SK-N-SH treated with all-trans-retinoic acid at 6 μM for 48 hours (cell line): ENCODE measurements at regions not wholly inside any gene's neighbourhood (a gene's known extent, or its start where the extent isn't known, plus 50 kb on each side); places are given as distances from the start of the nearest gene placed in this dataset.

ENCODE experiments used
- ATAC-seq: fragments of 200-7000 bp; cut with Tn5 transposase; 3 replicates; pipeline ENCODE4 v1.9.1; 2020; ENCODE audit warnings: mild to moderate bottlenecking, moderate library complexity
- ARNTL ChIP-seq: fragments of 450-650 bp; formaldehyde crosslinking; IDR thresholded peaks from 2 replicates; pipeline ENCODE4 v1.5.0; 2020; ENCODE audit warnings: low read depth, mild to moderate bottlenecking, moderate library complexity, borderline replicate concordance
- BACH2 ChIP-seq: fragments of 250-450 bp; sonication (Bioruptor Pico); IDR thresholded peaks from 2 replicates; pipeline ENCODE4 v1.9.0; 2021; ENCODE audit warnings: mild to moderate bottlenecking, borderline replicate concordance
- CSDC2 ChIP-seq: fragments of 250-450 bp; sonication (Bioruptor Pico); IDR thresholded peaks from 2 replicates; pipeline ENCODE4 v1.5.0; 2020; ENCODE audit warnings: mild to moderate bottlenecking, moderate library complexity
- CSRNP3 ChIP-seq: fragments of 250-450 bp; sonication (Bioruptor Pico); IDR thresholded peaks from 2 replicates; pipeline ENCODE4 v1.5.1; 2021; ENCODE audit warnings: mild to moderate bottlenecking, moderate library complexity
- ESRRG ChIP-seq: fragments of 250-450 bp; sonication (Bioruptor Pico); IDR thresholded peaks from 2 replicates; pipeline ENCODE4 v1.6.1; 2021; ENCODE audit warnings: mild to moderate bottlenecking
- GLIS3 ChIP-seq: fragments of 250-450 bp; sonication (Bioruptor Pico); IDR thresholded peaks from 2 replicates; pipeline ENCODE4 v1.5.0; 2020; ENCODE audit warnings: mild to moderate bottlenecking, moderate library complexity
- ISL1 ChIP-seq: fragments of 250-450 bp; sonication (Bioruptor Pico); IDR thresholded peaks from 2 replicates; pipeline ENCODE4 v2.1.2; 2022; ENCODE audit warnings: mild to moderate bottlenecking, moderate library complexity
- OSR1 ChIP-seq: fragments of 250-450 bp; sonication (Bioruptor Pico); IDR thresholded peaks from 2 replicates; pipeline ENCODE4 v1.8.0; 2022; ENCODE audit warnings: moderate library complexity, mild to moderate bottlenecking, inconsistent platforms
- POU6F1 ChIP-seq: fragments of 250-450 bp; sonication (Bioruptor Pico); IDR thresholded peaks from 2 replicates; pipeline ENCODE4 v1.8.0; 2021; ENCODE audit warnings: low read depth, mild to moderate bottlenecking, moderate library complexity, borderline replicate concordance
- PPARA ChIP-seq: fragments of 250-450 bp; sonication (Bioruptor Pico); IDR thresholded peaks from 2 replicates; pipeline ENCODE4 v1.5.0; 2020; ENCODE audit warnings: mild to moderate bottlenecking, borderline replicate concordance
- RARB ChIP-seq: fragments of 250-450 bp; sonication (Bioruptor Pico); IDR thresholded peaks from 2 replicates; pipeline ENCODE4 v1.8.0; 2021; ENCODE audit warnings: mild to moderate bottlenecking, moderate library complexity
- SNAI2 ChIP-seq: fragments of 250-450 bp; sonication (Bioruptor Pico); IDR thresholded peaks from 2 replicates; pipeline ENCODE4 v1.5.0; 2020; ENCODE audit warnings: mild to moderate bottlenecking, moderate library complexity
- TOX ChIP-seq: fragments of 250-450 bp; sonication (Bioruptor Pico); IDR thresholded peaks from 2 replicates; pipeline ENCODE4 v1.8.0; 2021; ENCODE audit warnings: mild to moderate bottlenecking, moderate library complexity, borderline replicate concordance
- ZC3H10 ChIP-seq: fragments of 250-450 bp; sonication (Bioruptor Pico); IDR thresholded peaks from 2 replicates; pipeline ENCODE4 v1.5.1; 2021; ENCODE audit warnings: mild to moderate bottlenecking, moderate library complexity
- ZFP3 ChIP-seq: fragments of 250-450 bp; sonication (Bioruptor Pico); IDR thresholded peaks from 2 replicates; pipeline ENCODE4 v1.5.0; 2020; ENCODE audit warnings: mild to moderate bottlenecking, moderate library complexity
- ZFP30 ChIP-seq: fragments of 450-650 bp; formaldehyde crosslinking; IDR thresholded peaks from 2 replicates; pipeline ENCODE4 v1.5.0; 2022; ENCODE audit warnings: mild to moderate bottlenecking, moderate library complexity
- ZNF565 ChIP-seq: fragments of 450-650 bp; formaldehyde crosslinking; conservative IDR thresholded peaks from 2 replicates; pipeline ENCODE4 v1.5.0; 2020; ENCODE audit warnings: low read depth, mild to moderate bottlenecking, moderate library complexity
- ZNF70 ChIP-seq: fragments of 450-650 bp; formaldehyde crosslinking; IDR thresholded peaks from 2 replicates; pipeline ENCODE4 v1.5.0; 2020; ENCODE audit warnings: mild to moderate bottlenecking, moderate library complexity
- ZNF8 ChIP-seq: fragments of 450-650 bp; formaldehyde crosslinking; IDR thresholded peaks from 2 replicates; pipeline ENCODE4 v1.5.0; 2020; ENCODE audit warnings: mild to moderate bottlenecking, moderate library complexity
- TF ChIP-seq, protein P1 (sequence below): fragments of 250-450 bp; sonication (Bioruptor Pico); IDR thresholded peaks from 2 replicates; pipeline ENCODE4 v1.5.1; 2020; ENCODE audit warnings: low read depth, mild to moderate bottlenecking, moderate library complexity
- TF ChIP-seq, protein P2 (sequence below): fragments of 250-450 bp; sonication (Bioruptor Pico); IDR thresholded peaks from 2 replicates; pipeline ENCODE4 v1.8.0; 2020; ENCODE audit warnings: mild to moderate bottlenecking, moderate library complexity, borderline replicate concordance

DNA sequence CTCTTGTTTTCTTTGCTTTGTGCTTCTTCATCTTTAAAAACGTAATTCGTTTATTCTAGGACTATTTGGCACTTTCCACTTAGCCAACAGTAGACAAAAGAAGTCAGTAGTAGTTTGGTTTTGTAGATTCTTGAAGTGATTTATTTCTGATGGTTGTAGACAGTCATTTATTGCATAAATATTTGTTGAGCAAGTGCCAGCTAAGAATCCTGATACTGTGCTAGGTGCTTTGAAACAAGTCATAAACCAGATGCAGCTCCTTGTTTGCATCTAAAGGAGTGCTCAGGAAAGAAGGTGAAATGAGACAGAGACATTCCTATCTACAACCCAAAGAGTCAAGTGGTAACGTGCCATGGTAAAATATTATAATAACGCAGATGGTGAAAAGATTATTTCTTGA, 469.1 kb downstream of the GJA1 start:
- no peak for TF ChIP-seq GLIS3 (CRISPR knock-in tag)
- TF ChIP-seq, all 23 proteins: peak for 0
- ATAC-seq, result no peak

- TF ChIP-seq SNAI2 (CRISPR knock-in tag) (no peak), CSRNP3 (CRISPR knock-in tag) (no peak), ZNF8 (peak; percentile 76; the same call in 1 of the 2 replicates), ISL1 (CRISPR knock-in tag) (peak; percentile 85)
- TF ChIP-seq, protein P1, sequence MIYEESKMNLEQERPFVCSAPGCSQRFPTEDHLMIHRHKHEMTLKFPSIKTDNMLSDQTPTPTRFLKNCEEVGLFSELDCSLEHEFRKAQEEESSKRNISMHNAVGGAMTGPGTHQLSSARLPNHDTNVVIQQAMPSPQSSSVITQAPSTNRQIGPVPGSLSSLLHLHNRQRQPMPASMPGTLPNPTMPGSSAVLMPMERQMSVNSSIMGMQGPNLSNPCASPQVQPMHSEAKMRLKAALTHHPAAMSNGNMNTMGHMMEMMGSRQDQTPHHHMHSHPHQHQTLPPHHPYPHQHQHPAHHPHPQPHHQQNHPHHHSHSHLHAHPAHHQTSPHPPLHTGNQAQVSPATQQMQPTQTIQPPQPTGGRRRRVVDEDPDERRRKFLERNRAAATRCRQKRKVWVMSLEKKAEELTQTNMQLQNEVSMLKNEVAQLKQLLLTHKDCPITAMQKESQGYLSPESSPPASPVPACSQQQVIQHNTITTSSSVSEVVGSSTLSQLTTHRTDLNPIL, result peak; percentile 51; the same call in 1 of the 2 replicates
- ATAC-seq, result no peak
These were observed 477.5 kb downstream of the GJA1 start for GRCh38 chr6:121912905-121913304.

- TF ChIP-seq ESRRG (CRISPR knock-in tag), result no peak
- TF ChIP-seq, protein P1, result no peak
- TF ChIP-seq TOX (CRISPR knock-in tag), result no peak
- no peak for TF ChIP-seq ZNF565 (CRISPR knock-in tag)
- TF ChIP-seq, protein P2, sequence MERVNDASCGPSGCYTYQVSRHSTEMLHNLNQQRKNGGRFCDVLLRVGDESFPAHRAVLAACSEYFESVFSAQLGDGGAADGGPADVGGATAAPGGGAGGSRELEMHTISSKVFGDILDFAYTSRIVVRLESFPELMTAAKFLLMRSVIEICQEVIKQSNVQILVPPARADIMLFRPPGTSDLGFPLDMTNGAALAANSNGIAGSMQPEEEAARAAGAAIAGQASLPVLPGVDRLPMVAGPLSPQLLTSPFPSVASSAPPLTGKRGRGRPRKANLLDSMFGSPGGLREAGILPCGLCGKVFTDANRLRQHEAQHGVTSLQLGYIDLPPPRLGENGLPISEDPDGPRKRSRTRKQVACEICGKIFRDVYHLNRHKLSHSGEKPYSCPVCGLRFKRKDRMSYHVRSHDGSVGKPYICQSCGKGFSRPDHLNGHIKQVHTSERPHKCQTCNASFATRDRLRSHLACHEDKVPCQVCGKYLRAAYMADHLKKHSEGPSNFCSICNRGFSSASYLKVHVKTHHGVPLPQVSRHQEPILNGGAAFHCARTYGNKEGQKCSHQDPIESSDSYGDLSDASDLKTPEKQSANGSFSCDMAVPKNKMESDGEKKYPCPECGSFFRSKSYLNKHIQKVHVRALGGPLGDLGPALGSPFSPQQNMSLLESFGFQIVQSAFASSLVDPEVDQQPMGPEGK (CRISPR knock-in tag), result no peak
- no peak for TF ChIP-seq BACH2
- no peak for ATAC-seq
These were observed 481.9 kb downstream of the GJA1 start for GRCh38 chr6:121917263-121917829.

DNA sequence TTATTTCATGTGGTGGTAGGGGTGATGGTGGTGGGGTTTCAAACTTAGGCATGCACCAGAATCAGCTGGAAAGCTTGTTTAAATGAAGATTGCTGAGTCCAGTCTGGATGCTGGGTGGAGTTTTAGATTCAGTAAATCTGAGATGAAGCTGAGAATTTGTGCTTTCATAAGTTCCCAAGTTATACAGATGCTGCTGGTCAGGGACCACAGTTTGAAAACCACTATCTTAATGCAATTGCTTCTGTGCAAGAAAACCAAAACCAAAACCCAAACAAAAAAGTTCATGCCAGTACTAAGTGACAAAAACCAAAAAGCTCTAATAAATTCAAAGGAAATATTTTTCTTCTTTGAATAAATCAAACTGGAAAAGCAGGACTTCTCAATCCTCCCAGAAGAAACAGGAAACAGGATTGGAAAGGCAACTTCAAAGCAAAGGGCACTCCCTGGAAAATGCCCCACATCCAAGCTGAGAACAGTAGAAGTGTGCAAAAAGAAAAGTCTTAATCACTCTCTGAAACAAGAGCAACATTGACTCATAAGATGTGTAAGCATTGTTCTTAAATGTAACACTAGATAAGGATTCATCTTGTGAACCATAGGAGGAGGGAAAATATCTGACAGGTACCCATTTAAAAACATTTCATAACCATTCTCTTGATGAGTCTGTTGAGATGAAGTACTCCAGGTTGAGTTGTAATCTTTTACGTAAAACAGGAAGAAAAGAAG, 481.5 kb upstream of the HSF2 start:
- no peak for ATAC-seq
- TF ChIP-seq ZFP30 (CRISPR knock-in tag) (no peak), ZC3H10 (CRISPR knock-in tag) (no peak), ARNTL (CRISPR knock-in tag) (no peak), GLIS3 (CRISPR knock-in tag) (no peak), CSRNP3 (CRISPR knock-in tag) (no peak), ZFP3 (CRISPR knock-in tag) (no peak), ISL1 (CRISPR knock-in tag) (no peak), TOX (CRISPR knock-in tag) (no peak), SNAI2 (CRISPR knock-in tag) (no peak), POU6F1 (CRISPR knock-in tag) (no peak), RARB (CRISPR knock-in tag) (no peak), OSR1 (CRISPR knock-in tag) (no peak), ZNF70 (CRISPR knock-in tag) (no peak), BACH2 (no peak), ESRRG (CRISPR knock-in tag) (no peak), ZNF565 (CRISPR knock-in tag) (no peak), CSDC2 (CRISPR knock-in tag) (no peak), PPARA (no peak)
- TF ChIP-seq, protein P1, result no peak
- TF ChIP-seq, protein P2 (CRISPR knock-in tag), result no peak
- TF ChIP-seq, all 23 proteins: peak for 0
